Mesothelial cell of epicardium (in vitro differentiated cells): ENCODE measurements at regions not wholly inside any gene's neighbourhood (a gene's known extent, or its start where the extent isn't known, plus 50 kb on each side); places are given as distances from the start of the nearest gene placed in this dataset.

Experiments
- DNase-seq, 2 experiments: peaks; one replicate each; pipeline ENCODE4 v3.0.0; 2021; ENCODE audit warnings: low spot score in 2 of 2; ENCODE audit not compliant: unreplicated experiment in 2 of 2
- H3K27ac Mint-ChIP-seq: 2 replicates; pipeline ENCODE4 v1.8.0; 2021; ENCODE audit warnings: mixed read lengths
- H3K27me3 Mint-ChIP-seq: 2 replicates; pipeline ENCODE4 v1.8.0; 2021; ENCODE audit warnings: low read depth, mixed read lengths
- H3K36me3 Mint-ChIP-seq: 2 replicates; pipeline ENCODE4 v1.8.0; 2021; ENCODE audit warnings: mixed read lengths
- H3K4me1 Mint-ChIP-seq: 2 replicates; pipeline ENCODE4 v1.8.0; 2021; ENCODE audit warnings: mixed read lengths
- H3K4me3 Mint-ChIP-seq: 2 replicates; pipeline ENCODE4 v1.8.0; 2021; ENCODE audit warnings: mild to moderate bottlenecking, moderate library complexity, mixed read lengths
- H3K9me3 Mint-ChIP-seq: 2 replicates; pipeline ENCODE4 v1.8.0; 2021; ENCODE audit warnings: mixed read lengths
- CTCF ChIP-seq: fragments of 200-600 bp; sonication (generic); IDR thresholded peaks from one replicate; pipeline ENCODE4 v1.5.0; 2021; ENCODE audit warnings: antibody characterized with exemption; ENCODE audit not compliant: unreplicated experiment

GRCh38 chr13:67493835-67494234 is 263.7 kb upstream of the PCDH9 start:
- H3K4me3 Mint-ChIP-seq: no peak overlapping the region
- H3K27ac Mint-ChIP-seq: no peak overlapping the region
- H3K36me3 Mint-ChIP-seq: no peaks in the 10 kb centered on the region
- TF ChIP-seq CTCF: no peak
- no peak for DNase-seq
- no peaks in the 10 kb centered on the region for H3K27me3 Mint-ChIP-seq
- H3K4me1 Mint-ChIP-seq: no peaks in the 10 kb centered on the region
- H3K9me3 Mint-ChIP-seq: no peaks in the 10 kb centered on the region

DNA sequence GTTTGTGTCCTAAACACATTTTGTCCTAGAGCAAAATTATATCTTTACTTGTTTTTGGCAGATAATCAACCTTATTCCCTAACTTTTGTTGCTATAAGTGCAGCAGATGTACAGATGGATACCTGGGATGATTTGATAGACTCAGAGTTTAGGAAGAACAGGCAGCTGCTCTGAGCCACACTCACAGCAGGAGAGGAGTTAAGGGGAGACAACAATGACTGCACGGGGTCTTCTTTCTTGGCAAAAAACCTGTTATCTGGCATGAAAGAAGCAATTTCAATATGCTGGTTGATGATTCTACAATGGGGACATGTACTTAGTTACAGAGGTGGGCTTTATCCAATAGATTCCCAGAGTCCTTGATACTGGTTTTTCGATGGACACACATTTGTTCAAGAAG is 258.9 kb upstream of the PCDH9 start:
- peaks cover 2% of the 10 kb centered on the region for H3K4me1 Mint-ChIP-seq
- no peaks in the 10 kb centered on the region for H3K9me3 Mint-ChIP-seq
- H3K36me3 Mint-ChIP-seq: no peaks in the 10 kb centered on the region
- no peak for TF ChIP-seq CTCF
- H3K27ac Mint-ChIP-seq: no peak overlapping the region
- H3K27me3 Mint-ChIP-seq: no peaks in the 10 kb centered on the region
- no peak for DNase-seq
- no peak overlapping the region for H3K4me3 Mint-ChIP-seq

GRCh38 chr13:67481445-67481844 is 251.3 kb upstream of the PCDH9 start:
- Mint-ChIP-seq H3K4me1 (peaks cover 2% of the 10 kb centered on the region), H3K9me3 (no peaks in the 10 kb centered on the region), H3K27ac (no peak overlapping the region), H3K36me3 (no peaks in the 10 kb centered on the region), H3K27me3 (no peaks in the 10 kb centered on the region), H3K4me3 (no peak overlapping the region)
- no peak for TF ChIP-seq CTCF
- DNase-seq: no peak

GRCh38 chr13:67474115-67474514 is 244.0 kb upstream of the PCDH9 start:
- no peaks in the 10 kb centered on the region for H3K36me3 Mint-ChIP-seq
- H3K4me1 Mint-ChIP-seq: no peaks in the 10 kb centered on the region
- peaks cover 19% of the 10 kb centered on the region for H3K9me3 Mint-ChIP-seq
- H3K27ac Mint-ChIP-seq: no peak overlapping the region
- no peak for TF ChIP-seq CTCF
- H3K4me3 Mint-ChIP-seq: no peak overlapping the region
- H3K27me3 Mint-ChIP-seq: no peaks in the 10 kb centered on the region
- DNase-seq: no peak

GRCh38 chr13:67469623-67470022 is 239.5 kb upstream of the PCDH9 start:
- Mint-ChIP-seq H3K27ac (no peak overlapping the region), H3K4me1 (no peaks in the 10 kb centered on the region), H3K27me3 (no peaks in the 10 kb centered on the region), H3K36me3 (no peaks in the 10 kb centered on the region), H3K4me3 (no peak overlapping the region), H3K9me3 (peaks cover 32% of the 10 kb centered on the region)
- DNase-seq: no peak
- TF ChIP-seq CTCF: no peak

GRCh38 chr13:67466569-67466968 is 236.4 kb upstream of the PCDH9 start:
- Mint-ChIP-seq H3K27me3 (no peaks in the 10 kb centered on the region), H3K4me3 (no peak overlapping the region), H3K36me3 (no peaks in the 10 kb centered on the region), H3K4me1 (no peaks in the 10 kb centered on the region), H3K27ac (no peak overlapping the region), H3K9me3 (peaks cover 31% of the 10 kb centered on the region)
- TF ChIP-seq CTCF: no peak
- DNase-seq: no peak
